ENCODE measurements at regions not wholly inside any gene's neighbourhood (a gene's known extent, or its start where the extent isn't known, plus 50 kb on each side); places are given as distances from the start of the nearest gene placed in this dataset.

DNA sequence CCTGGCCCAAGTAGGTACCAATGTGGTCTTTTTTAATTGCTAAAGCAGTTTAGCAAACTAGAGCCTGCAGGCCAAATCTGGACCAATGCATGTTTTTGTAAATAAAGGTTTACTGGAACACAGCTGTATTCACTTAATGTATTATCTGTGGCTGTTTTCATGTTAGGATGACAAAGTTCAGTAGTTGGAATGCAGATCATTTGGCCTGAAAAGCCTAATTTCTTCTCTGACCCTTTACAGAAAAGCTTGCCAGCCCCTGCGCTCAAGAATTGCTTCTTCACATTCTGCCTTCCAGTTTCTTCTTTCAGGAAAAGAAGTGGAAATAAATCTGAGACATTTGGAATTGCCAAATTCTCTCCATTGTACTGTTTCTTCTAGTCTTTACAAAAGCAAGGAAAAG, 90.0 kb upstream of the MC3R start:
- POLR2A ChIA-PET: no interaction called here
- TF ChIP-seq, protein P1, sequence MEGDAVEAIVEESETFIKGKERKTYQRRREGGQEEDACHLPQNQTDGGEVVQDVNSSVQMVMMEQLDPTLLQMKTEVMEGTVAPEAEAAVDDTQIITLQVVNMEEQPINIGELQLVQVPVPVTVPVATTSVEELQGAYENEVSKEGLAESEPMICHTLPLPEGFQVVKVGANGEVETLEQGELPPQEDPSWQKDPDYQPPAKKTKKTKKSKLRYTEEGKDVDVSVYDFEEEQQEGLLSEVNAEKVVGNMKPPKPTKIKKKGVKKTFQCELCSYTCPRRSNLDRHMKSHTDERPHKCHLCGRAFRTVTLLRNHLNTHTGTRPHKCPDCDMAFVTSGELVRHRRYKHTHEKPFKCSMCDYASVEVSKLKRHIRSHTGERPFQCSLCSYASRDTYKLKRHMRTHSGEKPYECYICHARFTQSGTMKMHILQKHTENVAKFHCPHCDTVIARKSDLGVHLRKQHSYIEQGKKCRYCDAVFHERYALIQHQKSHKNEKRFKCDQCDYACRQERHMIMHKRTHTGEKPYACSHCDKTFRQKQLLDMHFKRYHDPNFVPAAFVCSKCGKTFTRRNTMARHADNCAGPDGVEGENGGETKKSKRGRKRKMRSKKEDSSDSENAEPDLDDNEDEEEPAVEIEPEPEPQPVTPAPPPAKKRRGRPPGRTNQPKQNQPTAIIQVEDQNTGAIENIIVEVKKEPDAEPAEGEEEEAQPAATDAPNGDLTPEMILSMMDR (IDR thresholded peaks at IDR 0.05; ENCODE audit: insufficient read depth in 1 of 2, low read depth in 1 of 2, low read length in 1 of 2, severe bottlenecking in 1 of 2, unreplicated experiment in 1 of 2): no peak
- no peak overlapping the region for H3K4me3 Mint-ChIP-seq (ENCODE audit: unreplicated experiment)
- CTCF ChIA-PET: no interaction called here
- no peaks in the 10 kb centered on the region for H3K36me3 ChIP-seq (ENCODE audit: control insufficient read depth, insufficient read depth, low read length)
- no peak overlapping the region for H3K27ac Mint-ChIP-seq (ENCODE audit: unreplicated experiment)
- H3K9me3 Mint-ChIP-seq (ENCODE audit: unreplicated experiment): no peaks in the 10 kb centered on the region
- no peaks in the 10 kb centered on the region for H3K4me1 ChIP-seq
- no TSS peak for BruUV-seq (replicated peaks)
- H3K4me1 Mint-ChIP-seq (ENCODE audit: low read depth, unreplicated experiment): no peaks in the 10 kb centered on the region
- H3K9me3 ChIP-seq: no peaks in the 10 kb centered on the region
- no peak for DNase-seq
- H3K4me3 ChIP-seq (ENCODE audit: low read depth, low read length): no peak overlapping the region
- H3K27me3 Mint-ChIP-seq (ENCODE audit: insufficient read depth, unreplicated experiment): peaks cover 22% of the 10 kb centered on the region
- H3K27me3 ChIP-seq (replicated peaks; ENCODE audit: control insufficient read depth, insufficient read depth, low read length): no peaks in the 10 kb centered on the region
- H3K36me3 Mint-ChIP-seq (ENCODE audit: insufficient read depth, unreplicated experiment): no peaks in the 10 kb centered on the region
- intact Hi-C loops (cut with micrococcal nuclease; ENCODE audit: unreplicated experiment): no loop called here

DNA sequence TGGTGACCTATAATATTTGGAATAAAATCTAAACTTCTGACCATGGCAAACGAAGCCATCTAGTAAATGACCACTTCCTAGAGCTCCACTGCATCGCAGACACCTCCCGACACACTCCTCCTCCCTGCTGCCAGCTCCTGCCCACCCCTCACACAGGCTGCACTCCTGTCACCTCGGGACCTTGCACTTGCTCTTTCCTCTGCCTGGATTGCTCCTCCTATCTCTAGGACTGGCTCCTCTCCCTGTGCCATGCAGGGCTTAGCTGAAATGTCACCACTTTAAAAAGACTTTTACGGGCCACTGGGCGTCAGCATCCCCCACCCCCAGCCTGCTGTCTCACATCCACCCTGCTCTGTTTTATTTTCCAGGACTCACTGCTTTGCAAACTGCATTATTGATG, 87.6 kb upstream of the MC3R start:
- TF ChIP-seq, protein P1 (IDR thresholded peaks at IDR 0.05; ENCODE audit: insufficient read depth in 1 of 2, low read depth in 1 of 2, low read length in 1 of 2, severe bottlenecking in 1 of 2, unreplicated experiment in 1 of 2): no peak
- Mint-ChIP-seq H3K27ac (ENCODE audit: unreplicated experiment) (no peak overlapping the region), H3K4me1 (ENCODE audit: low read depth, unreplicated experiment) (no peaks in the 10 kb centered on the region), H3K4me3 (ENCODE audit: unreplicated experiment) (no peak overlapping the region), H3K36me3 (ENCODE audit: insufficient read depth, unreplicated experiment) (no peaks in the 10 kb centered on the region), H3K27me3 (ENCODE audit: insufficient read depth, unreplicated experiment) (peaks cover 16% of the 10 kb centered on the region), H3K9me3 (ENCODE audit: unreplicated experiment) (peaks cover 11% of the 10 kb centered on the region)
- no peak for DNase-seq
- H3K36me3 ChIP-seq (ENCODE audit: control insufficient read depth, insufficient read depth, low read length): no peaks in the 10 kb centered on the region
- H3K9me3 ChIP-seq: 0 out of 2 replicates have a peak, but pooled peaks cover 5% of the 10 kb centered on the region
- no peaks in the 10 kb centered on the region for H3K4me1 ChIP-seq
- H3K4me3 ChIP-seq (ENCODE audit: low read depth, low read length): no peak overlapping the region
- intact Hi-C loops (cut with micrococcal nuclease; ENCODE audit: unreplicated experiment): no loop called here
- ChIA-PET POLR2A (no interaction called here), CTCF (no interaction called here)
- BruUV-seq (replicated peaks): no TSS peak
- H3K27me3 ChIP-seq (replicated peaks; ENCODE audit: control insufficient read depth, insufficient read depth, low read length): no peaks in the 10 kb centered on the region

DNA sequence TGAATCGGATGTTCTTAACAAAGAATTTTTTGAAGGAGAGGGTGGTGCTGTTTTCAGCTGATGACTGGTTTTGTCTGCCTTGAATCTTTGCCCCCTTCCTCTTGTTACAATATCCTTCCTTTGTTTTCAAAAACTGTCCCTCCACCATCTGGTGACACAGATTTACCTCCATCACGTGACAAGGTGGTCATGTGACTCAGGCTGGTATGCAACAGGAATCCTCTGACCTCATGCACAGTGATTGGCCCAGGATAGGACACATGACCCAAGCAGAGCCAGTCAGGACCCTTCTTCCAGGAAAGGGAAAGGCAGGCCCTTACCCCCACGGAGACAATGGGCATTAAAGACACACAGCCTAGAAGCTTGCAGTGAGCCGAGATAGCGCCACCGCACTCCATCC, 84.7 kb upstream of the MC3R start:
- no TSS peak for BruUV-seq (replicated peaks)
- H3K36me3 Mint-ChIP-seq (ENCODE audit: insufficient read depth, unreplicated experiment): no peaks in the 10 kb centered on the region
- Histone ChIP-seq H3K27me3 (replicated peaks; ENCODE audit: control insufficient read depth, insufficient read depth, low read length) (no peaks in the 10 kb centered on the region), H3K4me1 (no peaks in the 10 kb centered on the region), H3K36me3 (ENCODE audit: control insufficient read depth, insufficient read depth, low read length) (no peaks in the 10 kb centered on the region), H3K9me3 (0 out of 2 replicates have a peak, but pooled peaks cover 14% of the 10 kb centered on the region), H3K4me3 (ENCODE audit: low read depth, low read length) (no peak overlapping the region)
- H3K9me3 Mint-ChIP-seq (ENCODE audit: unreplicated experiment): peaks cover 15% of the 10 kb centered on the region
- H3K4me3 Mint-ChIP-seq (ENCODE audit: unreplicated experiment): no peak overlapping the region
- ChIA-PET CTCF (interaction anchor here (0.6 kb wide), 1 partner anchor 20 kb away, joined by 3 read pairs; no protein-coding TSS in a partner anchor), POLR2A (no interaction called here)
- TF ChIP-seq, protein P1 (IDR thresholded peaks at IDR 0.05; ENCODE audit: insufficient read depth in 1 of 2, low read depth in 1 of 2, low read length in 1 of 2, severe bottlenecking in 1 of 2, unreplicated experiment in 1 of 2): no peak
- intact Hi-C loops (cut with micrococcal nuclease; ENCODE audit: unreplicated experiment): no loop called here
- H3K27me3 Mint-ChIP-seq (ENCODE audit: insufficient read depth, unreplicated experiment): peaks cover 13% of the 10 kb centered on the region
- H3K4me1 Mint-ChIP-seq (ENCODE audit: low read depth, unreplicated experiment): no peaks in the 10 kb centered on the region
- DNase-seq: peak; percentile 58 to 82
- no peak overlapping the region for H3K27ac Mint-ChIP-seq (ENCODE audit: unreplicated experiment)

Measured in Caco-2 (cell line).